ENCODE measurements at regions not wholly inside any gene's neighbourhood (a gene's known extent, or its start where the extent isn't known, plus 50 kb on each side); places are given as distances from the start of the nearest gene placed in this dataset.
"Not testable (repeated sequence)": the region's sequence is repeated elsewhere in the genome, so short reads cannot be mapped to it uniquely, and the experiment has no call there.

GRCh38 chr15:61393524-61393923 is 164.4 kb upstream of the RORA start:
- DNase-seq: no peak

DNA sequence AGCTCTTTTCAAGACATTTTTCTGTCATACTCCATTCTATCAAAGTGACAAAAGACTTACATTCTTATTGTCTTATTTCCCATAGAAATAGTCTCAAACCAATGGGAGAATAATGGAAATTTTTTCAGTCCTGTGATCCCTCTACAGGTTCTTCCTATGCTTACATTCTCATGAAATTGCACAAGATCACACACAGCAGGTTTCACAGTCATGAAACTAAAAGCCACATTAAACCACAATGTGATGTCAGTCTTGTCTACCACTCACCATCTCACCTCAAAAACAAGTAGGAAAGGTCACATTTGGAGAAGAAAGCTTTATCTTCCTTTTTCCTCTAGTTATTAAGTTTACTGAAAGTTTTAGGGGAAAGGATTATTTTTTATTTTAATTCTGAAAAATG is 161.0 kb upstream of the RORA start:
- no peak for DNase-seq

- no peak for DNase-seq
Observed at GRCh38 chr15:61389334-61390028, 160.4 kb upstream of the RORA start.

DNA sequence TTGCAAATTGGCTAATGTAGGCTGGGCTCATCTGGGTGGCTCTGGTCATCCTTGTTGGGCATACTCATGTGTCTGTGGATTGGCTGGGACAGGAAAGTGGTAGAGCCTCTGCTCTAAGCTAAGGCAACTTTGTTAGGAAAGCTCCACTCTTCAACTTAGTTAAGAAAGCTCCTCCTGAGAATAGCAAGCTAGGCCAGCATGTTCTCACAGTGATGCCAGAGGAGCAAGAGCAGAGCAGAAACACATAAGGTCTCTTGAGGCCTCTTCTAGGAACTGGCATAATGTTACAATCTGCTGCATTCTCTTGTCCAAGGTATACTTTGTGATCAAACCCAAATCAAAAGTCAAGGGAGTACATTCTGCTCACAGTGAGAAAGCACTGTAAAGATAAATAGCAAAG is 158.6 kb upstream of the RORA start:
- DNase-seq: no peak

GRCh38 chr15:61383421-61383820 is 154.3 kb upstream of the RORA start:
- no peak for DNase-seq

GRCh38 chr15:61382927-61383326 is 153.8 kb upstream of the RORA start:
- no peak for DNase-seq

DNA sequence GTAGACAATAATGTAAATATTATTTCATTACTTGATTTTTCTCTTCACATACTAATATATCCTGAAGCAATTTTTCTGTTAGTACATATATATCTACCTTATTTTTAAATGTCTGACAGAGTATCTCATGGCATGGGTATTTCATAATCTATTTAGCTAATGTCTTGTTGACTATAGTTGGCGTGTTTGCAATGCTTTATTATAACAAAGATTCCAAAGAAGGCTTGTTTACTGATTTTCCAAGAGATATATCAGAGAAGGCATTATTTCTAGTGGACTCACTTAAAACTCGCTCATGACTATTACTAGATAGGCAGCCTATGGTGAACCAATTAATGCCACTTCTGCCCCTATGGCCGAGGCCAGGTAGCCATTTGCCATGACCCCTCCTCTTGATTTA is 152.4 kb upstream of the RORA start:
- DNase-seq: no peak

DNA sequence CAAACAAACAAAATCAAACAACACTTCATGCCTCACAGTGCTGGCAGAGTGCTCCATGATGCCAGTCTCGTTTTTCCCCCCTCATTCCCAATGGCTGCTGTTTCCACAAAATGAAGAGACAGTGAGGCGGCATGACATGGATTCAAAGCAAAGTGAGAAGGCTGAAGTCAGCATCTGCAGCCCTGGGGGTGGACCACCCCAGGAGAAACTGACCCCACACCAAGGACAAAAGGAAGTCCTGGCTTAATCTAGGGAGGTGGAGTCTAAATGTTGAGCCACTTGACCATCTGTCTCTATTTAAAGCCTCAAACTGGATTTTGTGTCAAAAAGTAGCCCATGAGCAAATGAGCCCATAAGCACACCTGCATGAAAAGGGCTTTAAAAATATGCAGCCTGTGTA is 151.2 kb upstream of the RORA start:
- no peak for DNase-seq

DNA sequence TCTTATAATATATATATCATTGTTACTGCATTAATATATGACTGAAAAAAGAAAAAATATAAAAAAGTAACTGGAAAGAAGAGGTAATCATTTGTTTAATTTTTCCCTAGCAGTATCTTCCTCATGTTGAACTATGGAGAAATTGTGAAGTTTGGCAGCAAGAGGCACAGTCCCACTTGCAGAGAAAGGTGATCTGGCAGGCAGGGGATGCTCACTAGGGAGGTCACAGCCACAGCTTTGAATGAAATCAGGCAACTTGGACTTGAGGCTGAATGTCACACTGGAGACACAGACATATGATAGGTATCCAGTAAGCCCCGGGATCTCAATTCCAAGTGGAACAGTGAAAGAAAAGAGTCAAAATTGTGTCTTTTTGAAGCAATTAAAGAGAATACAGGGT is 149.9 kb upstream of the RORA start:
- no peak for DNase-seq

- no peak for DNase-seq
Observed at GRCh38 chr15:61376961-61377360, 147.9 kb upstream of the RORA start.

DNA sequence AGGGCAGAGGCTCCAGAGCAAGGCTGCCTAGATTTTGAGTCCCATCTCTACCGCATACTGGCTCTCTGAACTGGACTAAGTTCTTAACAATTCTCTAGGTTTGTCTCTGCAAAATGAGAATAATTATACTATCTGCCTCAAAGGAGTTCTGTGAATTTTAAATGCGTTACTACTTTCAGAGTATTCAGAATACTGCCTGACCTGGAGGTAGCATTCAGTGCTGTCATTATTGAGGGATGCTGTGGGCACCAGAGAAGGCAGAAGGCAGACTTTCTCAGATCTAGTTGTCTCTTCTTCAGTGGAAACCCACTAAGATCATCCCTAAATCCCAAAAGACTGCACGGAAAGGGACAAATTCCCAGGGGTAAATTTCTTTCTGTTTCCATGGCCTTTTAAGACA is 147.4 kb upstream of the RORA start:
- DNase-seq: no peak

DNA sequence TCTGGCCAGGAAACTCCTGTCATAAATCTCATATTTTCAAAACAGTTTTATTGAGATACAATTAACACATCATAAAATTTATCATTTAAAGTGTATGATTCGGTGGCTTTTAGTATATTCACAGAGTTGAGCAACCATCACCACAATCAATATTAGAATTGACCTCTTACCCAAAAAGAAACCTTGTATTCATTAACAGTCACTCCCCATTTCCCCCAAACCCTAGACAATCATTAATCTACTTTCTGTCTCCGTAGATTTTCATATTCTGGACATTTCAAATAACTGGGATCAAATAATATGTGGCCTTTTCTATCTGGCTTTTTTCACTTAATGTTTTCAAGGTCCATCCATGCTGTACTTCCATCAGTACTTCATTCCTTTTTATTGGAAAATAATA is 145.7 kb upstream of the RORA start:
- DNase-seq: no peak

DNA sequence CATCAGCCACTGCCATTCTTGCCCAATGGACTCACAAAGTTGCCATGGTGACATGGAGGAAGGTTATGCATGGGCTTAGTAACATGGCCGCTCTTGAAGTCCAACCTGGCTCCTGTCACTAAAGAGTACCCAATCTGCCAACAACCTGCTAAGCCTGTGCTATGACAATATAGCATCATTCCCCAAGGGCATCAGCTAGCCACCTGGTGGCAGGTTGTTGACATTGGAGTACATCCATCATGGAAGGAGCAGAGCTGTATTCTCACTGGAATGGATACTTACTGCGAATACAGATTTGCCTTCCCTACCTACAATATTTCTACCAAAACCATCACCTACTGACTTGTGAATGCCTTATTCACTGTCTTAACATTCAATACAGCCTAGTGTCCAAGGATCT is 138.9 kb upstream of the RORA start:
- no peak for DNase-seq

DNA sequence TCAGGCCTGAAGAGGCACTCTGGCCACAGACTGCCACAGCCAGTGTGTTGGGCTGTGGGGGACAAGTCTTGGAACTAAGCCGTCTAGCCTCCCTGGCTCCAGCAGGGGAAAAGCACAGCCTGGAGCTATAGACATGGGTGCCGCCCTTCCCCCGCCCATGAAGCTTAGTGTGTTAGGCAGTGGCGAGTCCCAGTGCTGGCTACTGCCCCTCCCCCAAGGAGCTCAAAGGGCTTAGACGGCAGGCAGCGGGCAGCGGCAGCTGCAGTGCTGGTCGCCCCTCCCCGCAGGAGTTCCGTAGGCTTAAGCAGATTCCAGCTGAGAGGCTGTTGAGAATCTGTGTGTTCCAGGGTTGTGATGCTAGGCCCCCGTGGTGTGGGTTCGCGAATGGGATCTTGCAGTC is 135.8 kb upstream of the RORA start:
- no peak for DNase-seq

DNA sequence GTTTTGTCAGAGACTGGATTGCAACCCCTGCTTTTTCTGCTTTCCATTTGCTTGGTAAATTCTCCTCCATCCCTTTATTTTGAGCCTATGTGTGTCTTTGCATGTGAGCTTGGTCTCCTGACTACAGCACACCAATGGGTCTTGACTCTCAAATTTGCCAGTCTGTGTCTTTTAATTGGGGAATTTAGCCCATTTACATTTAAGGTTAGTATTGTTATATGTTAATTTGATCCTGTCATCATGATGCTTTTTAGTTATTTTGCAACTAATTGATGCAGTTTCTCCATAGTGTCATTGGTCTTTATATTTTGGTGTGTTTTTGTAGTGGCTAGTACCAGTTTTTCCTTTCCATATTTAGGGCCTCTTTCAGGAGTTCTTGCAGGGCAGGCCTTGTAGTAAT is 133.8 kb upstream of the RORA start:
- DNase-seq: not testable (repeated sequence)

GRCh38 chr15:61344293-61344692 is 115.2 kb upstream of the RORA start:
- DNase-seq: no peak

GRCh38 chr15:61342390-61342789 is 113.3 kb upstream of the RORA start:
- no peak for DNase-seq

- no peak for DNase-seq
Observed at GRCh38 chr15:61339516-61339915, 110.4 kb upstream of the RORA start.

GRCh38 chr15:61337541-61337940 is 108.4 kb upstream of the RORA start:
- no peak for DNase-seq

- no peak for DNase-seq
Observed at GRCh38 chr15:61336026-61336638, 107.0 kb upstream of the RORA start.

GRCh38 chr15:61334714-61335113 is 105.6 kb upstream of the RORA start:
- DNase-seq: not testable (repeated sequence)

DNA sequence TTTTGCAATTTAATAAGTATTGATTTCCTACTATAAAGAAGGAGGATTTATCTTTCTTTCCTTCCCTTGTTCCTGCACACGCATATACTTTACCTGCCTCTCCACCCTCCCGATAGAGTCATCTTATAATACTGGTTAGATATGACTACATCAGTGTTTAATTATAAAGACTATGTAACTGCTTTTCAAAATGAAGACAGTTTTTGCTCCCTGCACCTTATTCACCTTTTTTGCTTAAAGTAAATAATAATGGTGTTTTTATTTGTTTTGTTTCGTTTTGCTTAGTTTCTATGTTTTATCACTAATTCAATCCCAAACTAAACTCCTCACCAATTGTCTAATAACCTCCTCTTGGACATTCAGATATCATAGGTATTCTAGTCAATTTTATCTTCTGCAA is 101.9 kb upstream of the RORA start:
- no peak for DNase-seq

GRCh38 chr15:61327019-61327631 is 98.0 kb upstream of the RORA start:
- DNase-seq: no peak

DNA sequence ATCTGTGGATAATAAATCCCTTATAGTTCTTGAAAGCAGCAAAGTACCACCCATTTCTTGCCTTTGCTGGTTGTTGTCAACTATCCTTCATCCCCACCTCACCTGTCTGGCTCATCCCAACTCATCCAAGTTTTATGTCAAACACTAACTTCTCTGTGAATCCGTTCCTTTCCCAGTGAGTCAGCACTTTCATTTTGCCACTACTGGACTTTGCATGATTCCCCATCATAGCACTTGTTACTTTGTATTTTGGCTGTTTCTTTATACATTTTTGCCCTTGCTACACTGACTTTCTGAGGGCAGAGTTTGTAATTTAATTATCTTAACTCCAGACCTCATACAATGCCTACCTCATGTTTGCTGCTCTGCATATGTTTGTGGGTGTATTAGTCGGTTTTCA is 90.8 kb upstream of the RORA start:
- no peak for DNase-seq
